ENCODE measurements at regions not wholly inside any gene's neighbourhood (a gene's known extent, or its start where the extent isn't known, plus 50 kb on each side); places are given as distances from the start of the nearest gene placed in this dataset.
"Not testable (repeated sequence)": the region's sequence is repeated elsewhere in the genome, so short reads cannot be mapped to it uniquely, and the experiment has no call there.

GRCh38 chr12:131625966-131626722 lies 84.7 kb upstream of the SFSWAP start:
- not testable (repeated sequence) for DNase-seq

- DNase-seq = not testable (repeated sequence)
Observed at GRCh38 chr12:131627151-131628022, 83.5 kb upstream of the SFSWAP start.

- no peak for DNase-seq
Observed at GRCh38 chr12:131628023-131628740, 82.7 kb upstream of the SFSWAP start.

DNA sequence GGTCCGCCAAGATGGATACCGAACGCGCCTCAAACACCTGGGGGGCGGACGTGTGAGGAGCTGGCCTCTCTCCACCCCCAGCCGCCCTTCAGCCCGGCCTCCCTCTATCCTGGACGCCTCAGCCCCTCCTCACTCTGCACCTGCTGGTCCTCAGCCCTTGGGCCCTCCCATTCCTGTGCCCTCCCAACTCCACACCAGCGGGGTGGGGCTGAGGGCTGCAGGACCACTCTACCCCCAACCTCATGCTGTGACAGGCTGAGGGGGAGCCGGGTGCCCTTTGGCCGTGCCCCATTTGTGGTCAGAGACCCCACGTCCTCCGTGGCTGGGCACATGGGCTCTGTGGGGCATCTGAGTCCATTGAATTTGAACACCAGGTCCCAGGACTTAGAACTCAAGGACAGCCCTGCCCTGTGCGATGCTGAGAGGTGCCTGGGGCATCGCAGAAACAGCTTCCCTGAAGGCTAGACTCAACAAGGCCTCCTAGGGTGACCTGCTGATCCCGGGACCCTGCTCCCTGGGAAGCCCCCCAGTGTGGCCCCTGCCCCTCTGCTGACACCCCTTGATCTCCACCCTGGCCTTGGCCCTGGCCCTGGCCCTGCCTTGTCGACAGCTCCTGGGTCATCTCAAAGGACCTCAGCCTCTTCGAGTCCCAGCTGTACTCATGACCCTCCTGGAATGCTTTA lies 82.0 kb upstream of the SFSWAP start:
- DNase-seq = no peak

GRCh38 chr12:131631230-131631629 lies 79.7 kb upstream of the SFSWAP start:
- DNase-seq = no peak

GRCh38 chr12:131631889-131632651 lies 78.8 kb upstream of the SFSWAP start:
- DNase-seq = not testable (repeated sequence)

DNA sequence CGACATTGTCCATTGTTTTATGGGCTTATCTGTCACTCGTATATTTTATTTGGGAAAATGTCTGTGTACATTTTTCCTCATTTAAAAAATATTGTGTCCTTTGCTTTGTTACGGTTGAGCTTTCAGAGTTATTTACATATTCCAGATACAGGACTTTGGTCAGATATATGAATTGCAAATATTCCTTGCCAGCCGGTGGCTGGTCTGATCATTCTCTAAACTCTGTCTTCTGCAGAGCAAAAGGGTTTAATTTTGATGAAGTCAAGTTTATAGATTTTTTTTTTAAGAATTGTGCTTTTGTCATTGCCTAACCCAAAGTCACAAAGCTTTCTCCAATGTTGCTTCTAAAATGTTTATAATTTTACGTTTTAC lies 78.3 kb upstream of the SFSWAP start:
- not testable (repeated sequence) for DNase-seq

DNA sequence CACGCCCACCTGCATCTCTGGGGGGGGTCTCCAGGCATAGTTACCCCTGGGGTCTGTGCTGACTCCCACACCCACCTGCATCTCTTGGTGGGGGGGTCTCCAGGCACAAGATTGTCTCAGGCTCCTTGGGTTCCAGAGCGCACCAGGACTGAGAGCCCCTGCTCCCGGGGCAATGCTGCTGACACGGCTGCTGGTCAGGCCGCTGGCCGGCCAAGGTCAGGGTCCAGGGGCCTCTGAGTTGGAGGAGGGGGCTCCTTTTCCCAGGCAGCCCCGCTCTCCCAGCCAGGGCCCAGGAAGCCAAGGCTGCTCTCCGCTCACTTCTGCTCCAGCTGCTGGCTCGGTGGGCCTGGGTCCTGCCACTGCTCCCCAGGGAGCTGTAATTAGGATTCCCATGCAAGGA lies 77.3 kb upstream of the SFSWAP start:
- not testable (repeated sequence) for DNase-seq

GRCh38 chr12:131634037-131634436 lies 76.9 kb upstream of the SFSWAP start:
- DNase-seq = no peak

GRCh38 chr12:131635012-131635411 lies 75.9 kb upstream of the SFSWAP start:
- DNase-seq = not testable (repeated sequence)

DNA sequence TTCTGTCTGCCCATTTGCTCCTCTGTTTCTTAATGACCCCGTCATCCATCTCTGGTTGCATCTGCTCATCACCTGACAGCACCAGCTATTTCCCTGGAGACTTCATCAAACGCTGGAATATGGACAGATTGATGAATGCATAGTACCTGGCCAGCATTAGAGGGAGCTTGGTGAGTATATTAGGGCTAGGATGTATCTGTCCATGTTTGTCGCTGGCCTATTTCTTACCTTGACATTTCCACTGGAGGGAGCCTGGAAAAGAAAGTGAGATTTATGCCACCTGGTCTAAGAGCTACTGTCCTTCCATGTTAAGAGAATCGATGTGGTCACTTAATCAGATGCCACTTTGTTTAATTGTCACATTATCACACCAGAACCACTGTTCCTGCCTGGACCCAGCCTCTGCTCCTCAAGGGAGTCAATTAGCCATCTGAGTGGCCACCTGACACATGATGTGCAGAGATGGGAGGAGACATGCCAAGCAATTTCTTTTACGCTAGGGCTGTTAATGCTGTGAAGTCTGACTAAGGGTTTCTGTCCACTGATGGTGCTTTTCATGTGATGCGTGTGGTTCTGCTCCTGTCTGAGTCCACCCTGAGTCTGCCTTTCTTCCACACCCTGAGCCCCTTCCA lies 75.3 kb upstream of the SFSWAP start:
- no peak for DNase-seq

- DNase-seq = no peak
Observed at GRCh38 chr12:131636266-131636665, 74.6 kb upstream of the SFSWAP start.

DNA sequence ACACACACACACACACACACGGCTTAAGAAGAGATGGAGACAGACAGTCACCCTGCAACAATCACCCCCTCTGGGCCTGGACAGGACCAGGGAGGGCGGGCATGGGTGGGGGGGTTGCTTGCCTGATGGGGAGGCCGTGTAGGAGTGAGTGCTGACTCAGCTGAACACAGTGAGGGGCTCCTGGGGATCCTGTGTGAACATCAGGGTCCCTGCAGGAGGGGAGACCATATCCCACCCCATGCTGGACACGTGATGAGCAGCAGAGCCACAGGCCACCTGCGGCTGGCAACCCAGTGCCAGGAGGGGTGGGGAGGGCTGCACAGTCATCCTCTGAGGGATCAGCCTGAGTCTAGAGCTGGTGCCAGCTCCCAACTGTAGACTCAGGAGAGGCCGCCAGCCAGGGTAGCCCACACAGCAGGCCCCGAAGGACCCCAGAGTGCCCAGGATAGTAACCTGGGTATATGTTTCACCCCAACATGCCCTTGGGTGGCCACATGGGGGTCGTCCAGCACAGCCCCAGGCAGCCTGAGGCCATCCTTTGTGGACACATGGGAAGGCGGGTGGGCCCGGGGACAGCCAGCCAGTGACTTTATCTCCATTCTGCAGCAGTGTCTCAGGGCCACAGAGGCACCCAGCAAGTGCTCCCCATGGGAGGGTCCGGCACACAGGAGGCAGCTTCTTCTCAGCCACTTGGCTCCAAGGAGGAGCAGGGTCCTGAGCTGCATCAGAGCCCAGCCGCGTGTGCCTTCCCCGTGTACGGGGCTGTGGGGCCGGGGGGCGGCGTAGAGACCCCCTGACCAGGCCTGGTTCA lies 73.7 kb upstream of the SFSWAP start:
- DNase-seq = no peak

GRCh38 chr12:131637986-131638385 lies 72.9 kb upstream of the SFSWAP start:
- no peak for DNase-seq

DNA sequence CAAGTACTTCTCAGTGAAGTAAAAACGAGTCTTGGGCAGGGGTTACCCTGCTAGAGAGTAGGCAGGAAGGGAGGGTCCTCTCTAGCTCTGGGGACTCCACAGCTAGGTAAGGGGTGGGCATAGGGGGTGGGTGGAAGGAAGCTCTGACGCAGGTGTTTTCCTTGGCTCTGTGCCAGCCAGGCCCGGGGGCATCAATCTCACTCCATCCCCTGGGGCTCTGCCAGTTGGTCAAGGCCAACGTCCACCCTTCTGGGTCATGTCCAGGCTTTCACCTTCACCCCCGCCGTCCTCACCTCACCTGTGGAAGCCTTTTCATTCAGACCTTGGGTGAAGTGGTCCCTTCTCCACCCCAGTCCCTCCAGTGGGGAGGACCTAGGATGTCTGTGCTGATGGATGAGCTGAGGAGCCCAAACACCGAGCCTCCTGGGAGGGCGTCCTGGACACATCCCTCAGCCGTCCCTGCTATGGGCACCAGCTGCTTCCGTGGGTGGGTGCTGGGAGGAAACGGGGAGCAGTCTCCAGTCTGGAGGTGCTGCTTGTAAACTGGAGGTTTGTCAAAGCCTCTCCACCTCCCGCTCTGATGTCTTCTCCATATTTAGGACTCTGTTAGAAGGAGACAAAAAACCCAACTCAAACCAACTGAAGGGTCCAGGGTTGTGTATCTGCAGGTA lies 71.5 kb upstream of the SFSWAP start:
- no peak for DNase-seq

- no peak for DNase-seq
Observed at GRCh38 chr12:131640525-131640924, 70.4 kb upstream of the SFSWAP start.

- no peak for DNase-seq
Observed at GRCh38 chr12:131641315-131641714, 69.6 kb upstream of the SFSWAP start.

GRCh38 chr12:131642101-131642540 lies 68.8 kb upstream of the SFSWAP start:
- no peak for DNase-seq

DNA sequence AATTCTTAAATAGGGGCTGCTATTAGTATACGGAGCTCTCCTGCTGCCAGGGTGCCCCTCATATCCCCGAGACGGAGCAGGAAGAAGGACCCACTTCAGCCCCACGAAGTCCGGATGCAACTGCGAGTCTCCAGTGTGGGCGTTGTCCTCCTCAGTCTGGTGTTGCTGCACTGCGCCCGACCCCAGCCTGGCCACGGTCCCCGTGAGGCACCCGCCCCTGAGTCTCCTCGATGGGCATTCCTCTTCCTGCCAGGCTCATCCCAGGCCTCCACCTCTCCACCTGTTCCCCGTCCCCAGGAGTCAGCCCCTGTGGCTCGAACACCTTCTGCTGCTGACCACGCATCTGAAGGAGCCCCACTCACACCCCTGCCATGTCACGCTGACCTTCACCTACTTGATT lies 68.1 kb upstream of the SFSWAP start:
- no peak for DNase-seq

Data from GDM1 (cell line).